Bronchial epithelial cell (primary cell): ENCODE measurements at regions not wholly inside any gene's neighbourhood (a gene's known extent, or its start where the extent isn't known, plus 50 kb on each side); places are given as distances from the start of the nearest gene placed in this dataset.

Experiments used
- DNase-seq: peaks from one replicate; pipeline ENCODE4 v3.0.0-alpha.2; 2010; ENCODE audit warnings: low read depth
- FAIRE-seq: peaks from 2 replicates; lab custom pipeline; 2011; peaks lifted over from hg19 to GRCh38; lab: Jason Lieb, UNC
- H3K27me3 ChIP-seq: 2 replicates; pipeline ENCODE4 v1.5.1; 2011; ENCODE audit warnings: low read length; ENCODE audit not compliant: control insufficient read depth, insufficient read depth
- H3K36me3 ChIP-seq: 2 replicates; pipeline ENCODE4 v1.5.1; 2011; ENCODE audit warnings: low read length; ENCODE audit not compliant: control insufficient read depth, insufficient read depth
- H3K4me3 ChIP-seq: 2 replicates; pipeline ENCODE4 v1.5.1; 2011; ENCODE audit warnings: mild to moderate bottlenecking, low read depth, low read length, control low read depth
- TF ChIP-seq, protein P1 (sequence below): IDR thresholded peaks from 2 replicates; pipeline ENCODE4 v1.5.1; 2011; ENCODE audit warnings: mild to moderate bottlenecking, moderate library complexity, low read length, control low read depth, inconsistent platforms; ENCODE audit not compliant: insufficient read depth, severe bottlenecking

DNA sequence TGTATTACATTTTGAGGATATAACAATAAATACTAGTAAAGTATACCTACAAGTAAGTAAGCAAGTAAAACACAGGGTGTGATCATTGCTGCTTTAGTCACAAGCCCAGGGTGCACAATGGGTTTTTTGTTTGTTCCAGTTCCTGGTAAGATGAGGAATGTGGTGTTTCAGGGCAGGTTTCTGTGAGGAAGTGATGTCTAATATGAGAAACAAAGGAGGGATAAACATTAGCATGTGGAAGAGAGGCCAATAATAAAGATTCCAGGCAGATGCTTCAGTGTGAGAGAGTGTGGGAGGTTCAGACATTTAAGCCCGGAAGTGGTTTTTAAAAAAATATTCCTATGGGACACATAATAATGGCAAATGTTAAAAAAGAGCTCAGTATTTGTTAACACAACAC is 808.1 kb upstream of the USP15 start:
- FAIRE-seq = no peak
- TF ChIP-seq, protein P1, sequence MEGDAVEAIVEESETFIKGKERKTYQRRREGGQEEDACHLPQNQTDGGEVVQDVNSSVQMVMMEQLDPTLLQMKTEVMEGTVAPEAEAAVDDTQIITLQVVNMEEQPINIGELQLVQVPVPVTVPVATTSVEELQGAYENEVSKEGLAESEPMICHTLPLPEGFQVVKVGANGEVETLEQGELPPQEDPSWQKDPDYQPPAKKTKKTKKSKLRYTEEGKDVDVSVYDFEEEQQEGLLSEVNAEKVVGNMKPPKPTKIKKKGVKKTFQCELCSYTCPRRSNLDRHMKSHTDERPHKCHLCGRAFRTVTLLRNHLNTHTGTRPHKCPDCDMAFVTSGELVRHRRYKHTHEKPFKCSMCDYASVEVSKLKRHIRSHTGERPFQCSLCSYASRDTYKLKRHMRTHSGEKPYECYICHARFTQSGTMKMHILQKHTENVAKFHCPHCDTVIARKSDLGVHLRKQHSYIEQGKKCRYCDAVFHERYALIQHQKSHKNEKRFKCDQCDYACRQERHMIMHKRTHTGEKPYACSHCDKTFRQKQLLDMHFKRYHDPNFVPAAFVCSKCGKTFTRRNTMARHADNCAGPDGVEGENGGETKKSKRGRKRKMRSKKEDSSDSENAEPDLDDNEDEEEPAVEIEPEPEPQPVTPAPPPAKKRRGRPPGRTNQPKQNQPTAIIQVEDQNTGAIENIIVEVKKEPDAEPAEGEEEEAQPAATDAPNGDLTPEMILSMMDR = no peak
- no peak overlapping the region for H3K4me3 ChIP-seq
- H3K27me3 ChIP-seq = no peaks in the 10 kb centered on the region
- DNase-seq = peak; percentile 70
- H3K36me3 ChIP-seq = no peaks in the 10 kb centered on the region

- Histone ChIP-seq H3K4me3 (no peak overlapping the region), H3K36me3 (no peaks in the 10 kb centered on the region), H3K27me3 (no peaks in the 10 kb centered on the region)
- FAIRE-seq = no peak
- TF ChIP-seq, protein P1 = no peak
- DNase-seq = no peak
Measured at GRCh38 chr12:61487728-61488127, 772.5 kb upstream of the USP15 start.

GRCh38 chr12:61490526-61491498 is 769.4 kb upstream of the USP15 start:
- TF ChIP-seq, protein P1 = no peak
- H3K27me3 ChIP-seq = no peaks in the 10 kb centered on the region
- no peaks in the 10 kb centered on the region for H3K36me3 ChIP-seq
- H3K4me3 ChIP-seq = no peak overlapping the region
- DNase-seq = peak; percentile 77
- no peak for FAIRE-seq

- no peaks in the 10 kb centered on the region for H3K36me3 ChIP-seq
- FAIRE-seq = no peak
Measured at GRCh38 chr12:61502179-61502578, 758.0 kb upstream of the USP15 start.

GRCh38 chr12:61504396-61505080 is 755.7 kb upstream of the USP15 start:
- H3K36me3 ChIP-seq = no peaks in the 10 kb centered on the region
- no peak overlapping the region for H3K4me3 ChIP-seq
- H3K27me3 ChIP-seq = no peaks in the 10 kb centered on the region
- FAIRE-seq (peak; percentile 32), DNase-seq (peak; percentile 50)
- TF ChIP-seq, protein P1 = no peak

More at GRCh38 chr12:61502179-61502578, 758.0 kb upstream of the USP15 start:
- H3K27me3 ChIP-seq = no peaks in the 10 kb centered on the region
- DNase-seq = no peak
- TF ChIP-seq, protein P1 = no peak
- H3K4me3 ChIP-seq = no peak overlapping the region
